Amniotic epithelial cell (primary cell): ENCODE measurements at regions not wholly inside any gene's neighbourhood (a gene's known extent, or its start where the extent isn't known, plus 50 kb on each side); places are given as distances from the start of the nearest gene placed in this dataset.
A peak's percentile ranks its signal among the peaks of the same experiment; 100 is the strongest.

Experiments used
- DNase-seq: peaks from one replicate; pipeline ENCODE4 v3.0.0-alpha.2; 2010; ENCODE audit warnings: low read depth

- DNase-seq = no peak
Observed at GRCh38 chr15:36265422-36265821, 314.0 kb upstream of the CDIN1 start.

DNA sequence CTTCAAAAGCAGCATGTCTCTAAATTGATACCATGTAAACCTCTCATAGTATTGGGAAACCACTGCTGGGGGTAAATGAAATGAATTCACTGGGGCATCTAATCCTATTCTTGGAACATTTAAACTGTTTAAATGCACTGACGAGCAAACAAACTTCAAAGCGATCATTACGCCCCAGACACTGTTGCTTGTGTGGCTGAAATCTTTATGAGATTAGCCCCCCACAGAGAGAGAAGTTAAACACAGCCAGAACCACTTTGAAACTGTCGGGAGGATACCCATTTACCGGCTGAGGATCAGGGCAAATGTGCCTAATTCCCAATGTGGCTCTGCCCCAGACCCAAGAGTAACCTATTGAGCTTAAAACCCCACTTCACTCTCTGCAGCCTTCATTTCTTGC lies 308.4 kb upstream of the CDIN1 start:
- no peak for DNase-seq

GRCh38 chr15:36275656-36276055 lies 303.8 kb upstream of the CDIN1 start:
- no peak for DNase-seq

GRCh38 chr15:36278219-36278618 lies 301.2 kb upstream of the CDIN1 start:
- DNase-seq = peak; percentile 46

GRCh38 chr15:36282821-36283220 lies 296.6 kb upstream of the CDIN1 start:
- no peak for DNase-seq

- DNase-seq = no peak
Observed at GRCh38 chr15:36284911-36285310, 294.5 kb upstream of the CDIN1 start.

GRCh38 chr15:36291501-36291900 lies 287.9 kb upstream of the CDIN1 start:
- DNase-seq = no peak

- no peak for DNase-seq
Observed at GRCh38 chr15:36294359-36294758, 285.1 kb upstream of the CDIN1 start.

DNA sequence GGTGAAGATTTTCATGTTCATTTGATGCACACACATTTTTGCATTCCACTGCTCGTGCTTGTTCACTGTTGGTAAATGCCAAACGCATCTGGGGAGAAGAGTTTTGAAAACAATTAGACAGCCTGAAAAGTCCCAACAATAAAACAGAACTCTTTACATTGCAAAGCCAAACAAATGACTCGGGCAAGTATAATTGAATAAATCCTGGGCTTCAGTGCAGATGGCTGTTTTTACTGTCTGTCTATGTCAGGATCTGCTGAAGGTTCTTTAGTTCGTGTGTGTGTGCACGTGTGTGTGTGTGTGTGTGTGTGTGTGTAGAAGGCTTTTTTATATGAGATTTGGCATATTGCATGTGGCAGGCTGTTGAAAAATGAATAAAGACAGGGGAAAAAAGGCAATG lies 277.5 kb upstream of the CDIN1 start:
- DNase-seq = no peak

GRCh38 chr15:36313021-36313420 lies 266.4 kb upstream of the CDIN1 start:
- DNase-seq = no peak

GRCh38 chr15:36313736-36314280 lies 265.6 kb upstream of the CDIN1 start:
- DNase-seq = peak; percentile 54

- DNase-seq = no peak
Observed at GRCh38 chr15:36315649-36316048, 263.8 kb upstream of the CDIN1 start.

GRCh38 chr15:36323615-36324014 lies 255.8 kb upstream of the CDIN1 start:
- no peak for DNase-seq

- peak; percentile 55 for DNase-seq
Observed at GRCh38 chr15:36325206-36325605, 254.2 kb upstream of the CDIN1 start.

DNA sequence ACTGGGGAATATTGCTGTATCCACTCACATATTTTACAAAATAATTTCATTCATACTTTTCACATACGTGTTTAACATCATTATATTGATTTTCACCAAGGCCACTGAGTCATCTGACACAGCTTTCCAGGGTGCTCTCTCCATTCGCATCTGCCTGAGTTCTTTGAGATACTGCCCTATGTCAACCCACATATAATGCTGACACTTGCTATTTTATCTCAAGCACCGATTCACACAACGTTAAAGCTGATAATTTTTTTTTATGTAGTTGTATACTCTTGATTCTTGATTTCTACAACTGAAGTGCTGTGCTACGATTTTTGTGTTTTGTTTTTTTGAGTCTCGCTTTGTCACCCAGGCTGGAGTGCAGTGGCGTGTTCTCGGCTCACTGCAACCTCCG lies 249.8 kb upstream of the CDIN1 start:
- DNase-seq = no peak

DNA sequence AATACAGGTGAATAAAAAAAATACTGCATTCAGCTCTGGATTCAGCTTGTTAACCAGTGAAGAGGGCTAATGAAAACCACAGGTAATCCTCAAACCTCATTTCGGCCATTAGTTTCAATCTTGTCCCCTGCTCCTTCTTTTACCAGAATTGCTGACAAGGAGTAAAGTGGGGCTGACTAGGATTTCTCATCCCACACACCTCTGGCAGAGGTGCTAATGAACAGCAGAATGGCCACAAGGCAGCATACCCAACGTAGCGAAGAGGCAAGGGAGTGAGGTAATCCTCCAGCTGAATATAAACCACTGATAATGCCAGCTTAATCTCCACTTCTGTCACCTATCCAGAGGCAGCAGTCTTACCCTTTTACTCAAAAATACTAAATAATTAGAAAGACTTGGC lies 248.8 kb upstream of the CDIN1 start:
- no peak for DNase-seq

DNA sequence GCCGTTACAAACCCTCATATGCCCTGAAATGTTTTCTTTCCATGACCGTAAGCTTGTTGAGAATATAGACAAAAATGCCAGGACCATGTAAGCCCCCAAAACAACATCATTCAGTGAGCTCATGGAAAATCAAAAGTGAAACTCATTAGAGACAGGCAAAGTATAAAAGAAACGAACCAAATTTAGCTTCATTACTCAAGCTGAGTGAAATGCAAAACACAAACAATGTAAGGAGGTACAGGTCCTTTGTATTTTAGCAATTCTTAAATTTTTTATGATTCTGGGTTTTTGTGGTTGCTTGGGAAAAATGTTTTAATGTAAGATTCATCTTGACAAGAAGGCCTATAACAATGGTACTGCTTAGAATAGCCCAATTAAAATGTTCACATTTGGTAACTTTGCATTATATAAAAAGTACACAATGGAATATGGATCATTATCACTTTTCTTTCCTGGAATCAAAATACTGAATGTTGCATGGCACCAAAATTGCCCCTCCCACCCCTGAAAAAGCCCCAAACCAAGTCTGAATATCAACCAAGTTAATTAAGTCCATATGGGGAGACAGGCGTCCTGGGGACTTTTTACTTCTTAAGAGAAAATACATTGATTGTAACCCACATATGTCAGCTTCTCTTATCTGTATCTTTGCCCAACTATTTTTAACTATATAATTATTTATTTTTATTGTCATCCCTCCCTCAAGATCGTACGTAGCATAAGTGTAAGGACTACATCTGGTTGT lies 247.7 kb upstream of the CDIN1 start:
- DNase-seq = no peak

DNA sequence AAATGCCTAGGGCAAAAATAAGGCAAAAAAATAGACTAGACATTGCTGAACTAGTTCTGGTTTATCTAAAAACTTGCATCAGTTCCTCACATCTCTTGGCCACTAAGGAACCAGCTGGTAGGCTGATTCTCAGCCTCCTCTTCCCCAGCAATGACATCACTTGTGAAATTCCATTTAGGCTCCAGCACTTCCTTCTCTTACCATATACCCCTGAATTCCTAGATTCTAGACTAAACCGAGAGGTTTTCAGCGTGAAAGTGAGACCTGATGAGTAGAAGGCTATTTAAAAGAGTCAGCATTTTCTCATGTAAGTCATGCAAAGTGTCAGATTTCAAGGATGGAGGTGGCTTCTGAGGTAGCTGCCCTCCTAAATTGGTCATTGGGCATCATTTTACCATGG lies 247.1 kb upstream of the CDIN1 start:
- no peak for DNase-seq

DNA sequence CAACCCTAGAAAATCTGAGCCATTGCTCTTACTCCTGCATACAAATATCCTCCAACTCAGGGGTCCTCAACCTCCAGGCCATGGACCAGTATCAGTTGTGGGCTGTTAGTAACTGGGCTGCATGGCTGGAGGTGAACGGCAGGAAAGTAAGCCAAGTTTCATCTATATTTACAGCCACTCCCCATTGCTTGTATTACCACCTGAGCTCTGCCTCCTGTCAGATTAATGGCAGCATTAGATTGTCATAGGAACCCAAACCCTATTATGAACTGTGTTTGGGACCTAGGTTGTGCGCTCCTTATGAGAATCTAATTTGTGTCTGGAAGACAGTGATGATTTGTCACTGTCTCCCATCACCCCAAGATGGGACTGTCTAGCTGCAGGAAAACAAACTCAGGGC lies 246.5 kb upstream of the CDIN1 start:
- DNase-seq = no peak

DNA sequence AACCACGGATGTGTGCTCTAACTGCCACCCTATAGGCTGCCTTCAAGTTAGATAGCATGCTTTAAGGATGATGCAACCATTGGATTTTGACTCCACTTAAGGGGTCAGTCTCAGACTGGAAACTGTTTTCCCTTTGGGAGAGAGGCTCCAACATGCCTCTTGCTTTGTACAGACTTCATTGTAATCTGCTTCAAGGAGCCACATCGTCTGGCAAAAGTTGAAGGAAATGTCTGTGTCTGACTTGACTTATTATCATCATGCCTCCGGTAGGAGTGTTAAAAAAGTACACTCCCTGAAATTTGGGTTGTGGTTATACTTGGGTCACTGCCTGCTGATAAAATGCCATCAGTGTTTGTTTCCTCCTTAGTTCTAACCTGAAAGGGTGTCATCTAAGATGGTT lies 245.4 kb upstream of the CDIN1 start:
- peak; percentile 65 for DNase-seq

DNA sequence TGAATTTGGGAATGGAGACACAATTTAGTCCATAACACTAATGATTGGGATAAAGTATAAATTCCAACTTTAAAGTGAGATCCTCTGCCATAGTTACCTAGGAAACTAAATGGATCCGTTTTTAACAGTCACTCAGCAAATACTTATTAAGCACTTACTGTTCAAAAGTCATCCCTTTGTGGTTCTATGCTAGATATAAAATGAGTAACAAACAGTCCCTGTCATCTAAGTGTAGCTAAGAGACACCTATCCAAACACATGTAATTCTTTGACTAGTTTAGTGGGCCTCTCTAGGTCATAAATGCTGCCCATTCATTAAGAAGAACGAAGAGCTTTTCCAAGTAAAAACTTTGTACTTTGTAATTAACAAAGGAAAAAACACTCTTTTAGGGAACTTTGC lies 244.2 kb upstream of the CDIN1 start:
- DNase-seq = no peak

GRCh38 chr15:36335659-36336058 lies 243.8 kb upstream of the CDIN1 start:
- no peak for DNase-seq

DNA sequence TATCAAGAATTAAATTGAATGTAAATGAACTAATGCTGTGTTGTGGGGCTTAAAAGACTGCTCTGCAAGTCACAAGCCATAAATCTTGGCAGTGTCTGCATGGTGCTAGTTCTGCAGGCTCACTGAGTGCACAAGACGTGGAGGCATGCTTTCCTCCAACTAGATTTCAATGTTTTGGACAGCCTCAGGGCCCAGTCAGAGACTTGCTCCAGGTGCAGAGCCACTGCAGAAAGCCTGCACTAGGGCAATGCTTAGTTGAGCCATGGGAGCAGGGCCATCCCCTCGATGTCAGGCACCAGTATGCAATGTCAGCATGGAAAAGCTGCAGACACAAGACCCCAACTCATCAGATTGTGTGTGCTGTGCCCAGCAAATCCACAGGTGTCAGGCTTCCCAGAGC lies 234.5 kb upstream of the CDIN1 start:
- DNase-seq = no peak

- DNase-seq = no peak
Observed at GRCh38 chr15:36347272-36347858, 232.1 kb upstream of the CDIN1 start.
